Smooth muscle cell (in vitro differentiated cells): ENCODE measurements at regions not wholly inside any gene's neighbourhood (a gene's known extent, or its start where the extent isn't known, plus 50 kb on each side); places are given as distances from the start of the nearest gene placed in this dataset.

ENCODE experiments used
- DNase-seq: peaks from one replicate; lab custom pipeline; 2025; ENCODE audit not compliant: unreplicated experiment; lab: John Stamatoyannopoulos, UW
- H2AFZ ChIP-seq: fragments of 200-600 bp; sonication (generic); 2 replicates; pipeline ENCODE4 v1.6.0; 2016; ENCODE audit warnings: antibody characterized with exemption, low read depth, mild to moderate bottlenecking
- H3F3A ChIP-seq: fragments of 200-600 bp; sonication (generic); 2 replicates; pipeline ENCODE4 v1.6.0; 2017; ENCODE audit warnings: antibody characterized with exemption, low read depth
- H3K27ac ChIP-seq: fragments of 200-600 bp; sonication (generic); 2 replicates; pipeline ENCODE4 v1.5.1; 2016; ENCODE audit warnings: low read depth, mild to moderate bottlenecking
- H3K27me3 ChIP-seq: fragments of 200-600 bp; sonication (generic); 2 replicates; pipeline ENCODE4 v1.6.1; 2016; ENCODE audit warnings: low read depth, mild to moderate bottlenecking
- H3K36me3 ChIP-seq: fragments of 200-600 bp; sonication (generic); 2 replicates; pipeline ENCODE4 v1.5.1; 2016; ENCODE audit warnings: low read depth
- H3K4me1 ChIP-seq: fragments of 200-600 bp; sonication (generic); 2 replicates; pipeline ENCODE4 v1.5.1; 2016; ENCODE audit warnings: low read depth
- H3K4me2 ChIP-seq: fragments of 200-600 bp; sonication (generic); 2 replicates; pipeline ENCODE4 v1.6.0; 2016; ENCODE audit warnings: mild to moderate bottlenecking
- H3K4me3 ChIP-seq: fragments of 200-600 bp; sonication (generic); 2 replicates; pipeline ENCODE4 v1.5.1; 2016; ENCODE audit warnings: mild to moderate bottlenecking
- H3K79me2 ChIP-seq: fragments of 200-600 bp; sonication (generic); 2 replicates; pipeline ENCODE4 v1.6.0; 2016; ENCODE audit warnings: low read depth, mild to moderate bottlenecking
- H3K9ac ChIP-seq: fragments of 200-600 bp; sonication (generic); 2 replicates; pipeline ENCODE4 v1.6.0; 2016; ENCODE audit warnings: low read depth
- H3K9me3 ChIP-seq: fragments of 200-600 bp; sonication (generic); replicated peaks from 2 replicates; pipeline ENCODE4 v1.5.1; 2016; ENCODE audit warnings: low read depth
- H4K20me1 ChIP-seq: fragments of 200-600 bp; sonication (generic); 2 replicates; pipeline ENCODE4 v1.6.0; 2016; ENCODE audit warnings: low read depth
- WGBS: methylation state at CpG from one replicate; pipeline ENCODE4 v1.1.7; 2016; ENCODE audit warnings: low lambda C conversion rate; 5-methylcytosine and 5-hydroxymethylcytosine counted together
- TF ChIP-seq, protein P1 (sequence below): fragments of 200-600 bp; sonication (generic); IDR thresholded peaks from 2 replicates; pipeline ENCODE4 v1.5.1; 2017; ENCODE audit warnings: borderline replicate concordance, mild to moderate bottlenecking, antibody characterized with exemption; ENCODE audit not compliant: insufficient read depth, poor library complexity, severe bottlenecking

DNA sequence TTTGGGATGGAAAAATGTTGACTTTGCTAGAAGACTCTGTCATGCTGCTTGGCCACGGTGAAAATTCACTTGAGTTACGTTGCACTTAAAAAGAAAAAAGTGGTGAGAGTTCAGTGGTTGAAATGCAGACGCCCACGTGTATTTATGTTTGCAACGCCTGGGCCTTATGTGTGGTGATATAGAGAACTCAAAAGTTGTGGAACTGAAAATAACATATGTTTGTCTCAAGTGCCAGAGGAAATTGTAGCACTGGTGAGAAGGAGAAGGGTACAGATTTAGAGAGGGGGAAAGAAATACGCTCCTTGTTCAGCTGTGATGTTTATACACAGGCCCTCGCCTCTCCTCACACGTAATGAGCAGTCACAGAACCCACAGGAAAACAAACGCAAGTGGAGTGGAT is 73.6 kb downstream of the EMX2 start:
- no peaks in the 10 kb centered on the region for H3K9me3 ChIP-seq
- no peak overlapping the region for H3K4me2 ChIP-seq

DNA sequence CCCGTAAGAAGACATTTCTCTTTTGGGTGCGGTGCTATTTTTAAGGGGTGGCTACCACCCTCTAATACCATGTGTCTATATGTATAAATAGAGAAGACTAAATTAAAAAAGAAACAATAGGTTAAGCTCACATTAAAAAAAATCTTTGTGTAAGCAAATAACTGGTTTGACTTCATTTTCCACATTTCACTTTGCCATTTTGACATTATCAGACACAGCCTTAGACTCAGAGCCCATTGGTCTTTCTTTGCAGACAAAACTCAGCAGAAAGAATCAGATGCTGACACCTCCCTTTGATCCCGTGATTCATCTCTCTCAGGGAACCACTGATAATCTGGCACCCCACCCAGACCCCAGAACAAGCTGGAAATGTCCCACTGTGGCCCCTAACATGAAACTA is 74.5 kb downstream of the EMX2 start:
- Histone ChIP-seq H3K4me2 (no peak overlapping the region), H3K36me3 (no peaks in the 10 kb centered on the region)
- 58% methylated on average over 3 of the region's 3 CpGs for WGBS

More for the DNA sequence above, 73.6 kb downstream of the EMX2 start:
- Histone ChIP-seq H3K4me1 (no peaks in the 10 kb centered on the region), H2AFZ (no peak overlapping the region), H4K20me1 (no peaks in the 10 kb centered on the region), H3K36me3 (no peaks in the 10 kb centered on the region), H3K27ac (no peak overlapping the region), H3K9ac (no peak overlapping the region), H3F3A (no peaks in the 10 kb centered on the region), H3K27me3 (peaks cover 12% of the 10 kb centered on the region), H3K4me3 (no peak overlapping the region), H3K79me2 (no peaks in the 10 kb centered on the region)
- WGBS = 64% methylated on average over 9 of the region's 9 CpGs
- DNase-seq = no peak
- TF ChIP-seq, protein P1, sequence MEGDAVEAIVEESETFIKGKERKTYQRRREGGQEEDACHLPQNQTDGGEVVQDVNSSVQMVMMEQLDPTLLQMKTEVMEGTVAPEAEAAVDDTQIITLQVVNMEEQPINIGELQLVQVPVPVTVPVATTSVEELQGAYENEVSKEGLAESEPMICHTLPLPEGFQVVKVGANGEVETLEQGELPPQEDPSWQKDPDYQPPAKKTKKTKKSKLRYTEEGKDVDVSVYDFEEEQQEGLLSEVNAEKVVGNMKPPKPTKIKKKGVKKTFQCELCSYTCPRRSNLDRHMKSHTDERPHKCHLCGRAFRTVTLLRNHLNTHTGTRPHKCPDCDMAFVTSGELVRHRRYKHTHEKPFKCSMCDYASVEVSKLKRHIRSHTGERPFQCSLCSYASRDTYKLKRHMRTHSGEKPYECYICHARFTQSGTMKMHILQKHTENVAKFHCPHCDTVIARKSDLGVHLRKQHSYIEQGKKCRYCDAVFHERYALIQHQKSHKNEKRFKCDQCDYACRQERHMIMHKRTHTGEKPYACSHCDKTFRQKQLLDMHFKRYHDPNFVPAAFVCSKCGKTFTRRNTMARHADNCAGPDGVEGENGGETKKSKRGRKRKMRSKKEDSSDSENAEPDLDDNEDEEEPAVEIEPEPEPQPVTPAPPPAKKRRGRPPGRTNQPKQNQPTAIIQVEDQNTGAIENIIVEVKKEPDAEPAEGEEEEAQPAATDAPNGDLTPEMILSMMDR = no peak

DNA sequence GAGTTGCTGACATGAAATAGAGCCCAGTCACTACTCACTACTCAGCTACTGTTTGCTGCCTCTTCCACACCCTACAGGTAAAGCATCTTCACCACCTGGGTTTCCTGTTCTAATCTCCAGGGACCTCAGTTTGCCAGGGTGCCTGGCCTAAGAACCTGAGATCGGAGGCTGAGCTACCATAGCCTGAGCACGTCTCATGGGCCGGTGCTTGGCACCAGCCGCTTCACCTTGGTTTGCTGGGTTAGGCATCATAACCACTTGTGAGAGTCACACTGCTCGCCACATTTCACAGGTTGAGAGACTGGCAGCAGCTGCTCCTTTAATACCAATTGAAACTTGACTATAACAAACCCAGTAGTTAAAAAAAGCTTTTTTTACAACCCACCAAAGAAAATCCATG is 75.1 kb downstream of the EMX2 start:
- Histone ChIP-seq H3K27ac (no peak overlapping the region), H4K20me1 (no peaks in the 10 kb centered on the region), H3K4me3 (no peak overlapping the region), H3K9ac (no peak overlapping the region), H3F3A (no peaks in the 10 kb centered on the region), H2AFZ (no peak overlapping the region), H3K79me2 (no peaks in the 10 kb centered on the region), H3K4me2 (no peak overlapping the region), H3K27me3 (peaks cover 25% of the 10 kb centered on the region), H3K4me1 (no peaks in the 10 kb centered on the region), H3K9me3 (no peaks in the 10 kb centered on the region), H3K36me3 (no peaks in the 10 kb centered on the region)
- TF ChIP-seq, protein P1 = no peak
- no peak for DNase-seq
- WGBS = 91% methylated on average over 5 of the region's 5 CpGs

More for the DNA sequence above, 74.5 kb downstream of the EMX2 start:
- no peaks in the 10 kb centered on the region for H3F3A ChIP-seq
- TF ChIP-seq, protein P1 = no peak
- DNase-seq = no peak
- no peaks in the 10 kb centered on the region for H3K79me2 ChIP-seq
- H3K27me3 ChIP-seq = peaks cover 19% of the 10 kb centered on the region
- no peak overlapping the region for H3K27ac ChIP-seq
- no peak overlapping the region for H3K9ac ChIP-seq
- H4K20me1 ChIP-seq = no peaks in the 10 kb centered on the region
- no peak overlapping the region for H3K4me3 ChIP-seq
- H2AFZ ChIP-seq = no peak overlapping the region
- H3K9me3 ChIP-seq = no peaks in the 10 kb centered on the region
- H3K4me1 ChIP-seq = no peaks in the 10 kb centered on the region

DNA sequence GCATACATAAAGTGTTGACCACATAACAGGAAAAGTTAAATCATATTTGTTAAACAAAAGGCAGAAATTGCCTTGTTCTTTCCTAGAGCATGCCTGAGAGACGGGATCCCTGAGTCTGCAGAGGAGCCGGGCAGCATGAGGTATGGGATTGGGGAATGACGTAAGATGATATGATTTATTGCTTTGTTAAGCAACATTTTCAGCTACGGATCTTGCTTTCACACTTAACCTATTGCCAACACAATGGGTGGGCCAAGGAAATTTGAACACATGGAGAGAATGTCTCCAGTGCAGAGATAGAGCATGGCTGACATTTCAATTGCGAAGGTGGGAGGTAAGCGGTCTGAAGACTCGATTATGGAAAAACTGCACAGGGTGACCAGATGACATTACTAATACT is 76.7 kb downstream of the EMX2 start:
- Histone ChIP-seq H3K27me3 (peaks cover 30% of the 10 kb centered on the region), H3F3A (no peaks in the 10 kb centered on the region), H3K4me3 (no peak overlapping the region), H3K27ac (no peak overlapping the region), H2AFZ (no peak overlapping the region), H4K20me1 (no peaks in the 10 kb centered on the region), H3K36me3 (no peaks in the 10 kb centered on the region), H3K4me2 (no peak overlapping the region), H3K79me2 (no peaks in the 10 kb centered on the region), H3K9me3 (no peaks in the 10 kb centered on the region), H3K4me1 (no peaks in the 10 kb centered on the region), H3K9ac (no peak overlapping the region)
- 78% methylated on average over 7 of the region's 7 CpGs for WGBS
- DNase-seq = no peak
- TF ChIP-seq, protein P1 = no peak
